WTC11 (cell line): ENCODE measurements at regions not wholly inside any gene's neighbourhood (a gene's known extent, or its start where the extent isn't known, plus 50 kb on each side); places are given as distances from the start of the nearest gene placed in this dataset.

ENCODE experiments used
- ATAC-seq: fragments of 200-7000 bp; cut with Tn5 transposase; 2 replicates; pipeline ENCODE4 v1.10.0; 2021; ENCODE audit warnings: mild to moderate bottlenecking, moderate library complexity
- CTCF ChIA-PET: fragments of 300-600 bp; sonication (Branson Sonifier 250); formaldehyde crosslinking; loops from one replicate; lab custom pipeline; 2021; ENCODE audit warnings: antibody characterized with exemption; lab: Charles Lee
- POLR2A ChIA-PET: fragments of 350-600 bp; sonication (Branson Sonifier 250); formaldehyde crosslinking; loops from one replicate; lab custom pipeline; 2021; ENCODE audit warnings: antibody characterized with exemption; lab: Charles Lee
- DNase-seq: peaks from one replicate; pipeline ENCODE4 v3.0.0; 2021; ENCODE audit warnings: low spot score
- H3K27ac Mint-ChIP-seq: 2 replicates; pipeline ENCODE4 v1.8.0; 2021; ENCODE audit warnings: mixed read lengths
- H3K27me3 Mint-ChIP-seq: 2 replicates; pipeline ENCODE4 v1.8.0; 2021; ENCODE audit warnings: low read depth, mild to moderate bottlenecking, moderate library complexity, mixed read lengths
- H3K36me3 Mint-ChIP-seq: 2 replicates; pipeline ENCODE4 v1.8.0; 2021; ENCODE audit warnings: mixed read lengths
- H3K4me1 Mint-ChIP-seq: 2 replicates; pipeline ENCODE4 v1.8.0; 2022; ENCODE audit warnings: mixed read lengths
- H3K4me3 Mint-ChIP-seq: 2 replicates; pipeline ENCODE4 v1.8.0; 2021; ENCODE audit warnings: mild to moderate bottlenecking, moderate library complexity, mixed read lengths
- H3K9me3 Mint-ChIP-seq: 2 replicates; pipeline ENCODE4 v1.8.0; 2021; ENCODE audit warnings: mixed read lengths
- ATF6 ChIP-seq: sonication (generic); formaldehyde crosslinking; IDR thresholded peaks from 2 replicates; pipeline ENCODE4 v1.8.1; 2023; ENCODE audit warnings: mild to moderate bottlenecking, missing genetic modification reagents
- CBFB ChIP-seq: sonication (generic); formaldehyde crosslinking; IDR thresholded peaks from 2 replicates; pipeline ENCODE4 v1.8.1; 2022; ENCODE audit warnings: mild to moderate bottlenecking, low read depth, missing genetic modification reagents
- CREB1 ChIP-seq: sonication (generic); formaldehyde crosslinking; IDR thresholded peaks from 2 replicates; pipeline ENCODE4 v1.8.0; 2023; ENCODE audit warnings: mild to moderate bottlenecking, missing genetic modification reagents
- CREM ChIP-seq: sonication (generic); formaldehyde crosslinking; IDR thresholded peaks from 2 replicates; pipeline ENCODE4 v1.8.1; 2022; ENCODE audit warnings: mild to moderate bottlenecking, missing genetic modification reagents, moderate library complexity
- FOXK1 ChIP-seq: sonication (generic); formaldehyde crosslinking; IDR thresholded peaks from 2 replicates; pipeline ENCODE4 v1.8.0; 2022; ENCODE audit warnings: mild to moderate bottlenecking, moderate library complexity, missing genetic modification reagents
- FOXP1 ChIP-seq: sonication (generic); formaldehyde crosslinking; IDR thresholded peaks from 2 replicates; pipeline ENCODE4 v1.8.0; 2022; ENCODE audit warnings: missing genetic modification reagents, mild to moderate bottlenecking, moderate library complexity, borderline replicate concordance
- GABPB1 ChIP-seq: sonication (generic); formaldehyde crosslinking; IDR thresholded peaks from 2 replicates; pipeline ENCODE4 v1.8.1; 2023; ENCODE audit warnings: mild to moderate bottlenecking, missing genetic modification reagents
- GTF2I ChIP-seq: fragments of 250-450 bp; sonication (Bioruptor Pico); conservative IDR thresholded peaks from 2 replicates; pipeline ENCODE4 v1.4.0; 2021; ENCODE audit warnings: mild to moderate bottlenecking
- HMGA2 ChIP-seq: fragments of 250-450 bp; sonication (Bioruptor Pico); IDR thresholded peaks from 2 replicates; pipeline ENCODE4 v1.4.0; 2021; ENCODE audit warnings: mild to moderate bottlenecking, moderate library complexity
- KAT7 ChIP-seq: sonication (generic); formaldehyde crosslinking; IDR thresholded peaks from 2 replicates; pipeline ENCODE4 v1.8.1; 2023; ENCODE audit warnings: missing genetic modification reagents, mild to moderate bottlenecking, borderline replicate concordance
- MAX ChIP-seq: sonication (generic); formaldehyde crosslinking; IDR thresholded peaks from 2 replicates; pipeline ENCODE4 v1.8.0; 2022; ENCODE audit warnings: mild to moderate bottlenecking, missing genetic modification reagents
- PRDM15 ChIP-seq: sonication (generic); formaldehyde crosslinking; IDR thresholded peaks from 2 replicates; pipeline ENCODE4 v1.8.0; 2022; ENCODE audit warnings: missing genetic modification reagents
- PREB ChIP-seq: sonication (generic); formaldehyde crosslinking; IDR thresholded peaks from 2 replicates; pipeline ENCODE4 v1.8.1; 2022; ENCODE audit warnings: mild to moderate bottlenecking, missing genetic modification reagents, moderate library complexity, borderline replicate concordance
- TP53 ChIP-seq: sonication (generic); formaldehyde crosslinking; IDR thresholded peaks from 2 replicates; pipeline ENCODE4 v1.8.1; 2023; ENCODE audit warnings: mild to moderate bottlenecking, missing genetic modification reagents
- USF2 ChIP-seq: sonication (generic); formaldehyde crosslinking; IDR thresholded peaks from 2 replicates; pipeline ENCODE4 v1.8.1; 2023; ENCODE audit warnings: mild to moderate bottlenecking, missing genetic modification reagents, moderate library complexity
- ZNF121 ChIP-seq: sonication (generic); formaldehyde crosslinking; IDR thresholded peaks from 2 replicates; pipeline ENCODE4 v1.8.0; 2023; ENCODE audit warnings: missing genetic modification reagents
- ZNF416 ChIP-seq: fragments of 250-450 bp; sonication (Bioruptor Pico); IDR thresholded peaks from 2 replicates; pipeline ENCODE4 v1.9.0; 2021; ENCODE audit warnings: mild to moderate bottlenecking, inconsistent platforms
- ZNF532 ChIP-seq: fragments of 250-450 bp; sonication (Bioruptor Pico); IDR thresholded peaks from 2 replicates; pipeline ENCODE4 v1.9.0; 2021; ENCODE audit warnings: mild to moderate bottlenecking, borderline replicate concordance

GRCh38 chr1:59089036-59089798 lies 207.7 kb upstream of the FGGY start (continued):
- TF ChIP-seq MAX = no peak
- no peak for TF ChIP-seq TP53 (CRISPR knock-in tag)
- no peak for TF ChIP-seq ZNF532
- no peak for TF ChIP-seq USF2 (CRISPR knock-in tag)
- no peak for TF ChIP-seq PRDM15 (CRISPR knock-in tag)

GRCh38 chr1:59089922-59090457 lies 206.9 kb upstream of the FGGY start:
- CTCF ChIA-PET = no interaction called here
- POLR2A ChIA-PET = no interaction called here
- Mint-ChIP-seq H3K27me3 (no peaks in the 10 kb centered on the region), H3K9me3 (peaks cover 15% of the 10 kb centered on the region), H3K36me3 (peaks cover 11% of the 10 kb centered on the region), H3K27ac (no peak overlapping the region), H3K4me3 (no peak overlapping the region), H3K4me1 (peaks cover 20% of the 10 kb centered on the region)
- ATAC-seq = no peak
- DNase-seq = no peak
- TF ChIP-seq ZNF532 (no peak), ZNF416 (CRISPR knock-in tag) (no peak), GTF2I (CRISPR knock-in tag) (no peak), PREB (CRISPR knock-in tag) (no peak), ZNF121 (CRISPR knock-in tag) (no peak), FOXP1 (CRISPR knock-in tag) (no peak), FOXK1 (CRISPR knock-in tag) (no peak), ATF6 (CRISPR knock-in tag) (no peak), CREB1 (CRISPR knock-in tag) (no peak), GABPB1 (no peak), HMGA2 (no peak), CBFB (CRISPR knock-in tag) (no peak), KAT7 (no peak), CREM (no peak)
